Astrocyte of the hippocampus (primary cell): ENCODE measurements at regions not wholly inside any gene's neighbourhood (a gene's known extent, or its start where the extent isn't known, plus 50 kb on each side); places are given as distances from the start of the nearest gene placed in this dataset.
A peak's percentile ranks its signal among the peaks of the same experiment; 100 is the strongest.
"Not testable (repeated sequence)": the region's sequence is repeated elsewhere in the genome, so short reads cannot be mapped to it uniquely, and the experiment has no call there.

Experiments
- DNase-seq: peaks from one replicate; pipeline ENCODE4 v3.0.0; 2011; ENCODE audit warnings: low read depth, low spot score

- DNase-seq: no peak
These were observed 55.4 kb upstream of the KLF14 start for GRCh38 chr7:130789436-130789835.

GRCh38 chr7:130791746-130792145, 57.7 kb upstream of the KLF14 start:
- DNase-seq: no peak

- DNase-seq: peak; percentile 36
These were observed 60.0 kb upstream of the KLF14 start for GRCh38 chr7:130793855-130794618.

DNA sequence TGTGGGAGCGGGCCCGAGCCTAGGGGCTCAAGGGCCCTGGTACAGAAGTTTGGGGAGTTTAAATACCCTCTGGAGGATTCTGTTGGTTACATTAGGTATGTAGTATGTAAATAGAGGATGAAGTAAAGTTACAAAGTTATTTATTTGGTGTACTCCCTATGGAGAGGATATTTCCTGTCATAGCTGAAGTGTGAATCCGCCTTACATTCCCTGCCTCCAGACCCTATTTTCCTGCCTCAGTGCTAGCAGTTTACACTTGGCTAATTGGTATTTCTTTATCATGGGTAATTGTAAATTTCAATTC, 60.6 kb upstream of the KLF14 start:
- DNase-seq: no peak

DNA sequence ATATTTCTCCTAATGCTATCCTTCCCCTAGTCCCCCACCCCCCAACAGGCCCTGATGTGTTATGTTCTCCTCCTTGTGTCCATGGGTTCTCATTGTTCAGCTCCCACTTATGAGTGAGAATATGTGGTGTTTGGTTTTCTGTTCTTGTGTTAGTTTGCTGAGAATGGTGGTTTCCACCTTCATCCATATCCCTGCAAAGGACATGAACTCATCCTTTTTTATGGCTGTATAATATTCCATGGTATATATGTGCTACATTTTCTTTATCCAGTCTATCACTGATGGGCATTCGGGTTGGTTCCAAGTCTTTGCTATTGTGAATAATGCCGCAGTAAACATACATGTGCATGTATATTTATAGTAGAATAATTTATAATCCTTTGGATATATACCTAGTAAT, 62.4 kb upstream of the KLF14 start:
- DNase-seq: not testable (repeated sequence)

GRCh38 chr7:130803127-130803526, 69.1 kb upstream of the KLF14 start:
- DNase-seq: no peak

DNA sequence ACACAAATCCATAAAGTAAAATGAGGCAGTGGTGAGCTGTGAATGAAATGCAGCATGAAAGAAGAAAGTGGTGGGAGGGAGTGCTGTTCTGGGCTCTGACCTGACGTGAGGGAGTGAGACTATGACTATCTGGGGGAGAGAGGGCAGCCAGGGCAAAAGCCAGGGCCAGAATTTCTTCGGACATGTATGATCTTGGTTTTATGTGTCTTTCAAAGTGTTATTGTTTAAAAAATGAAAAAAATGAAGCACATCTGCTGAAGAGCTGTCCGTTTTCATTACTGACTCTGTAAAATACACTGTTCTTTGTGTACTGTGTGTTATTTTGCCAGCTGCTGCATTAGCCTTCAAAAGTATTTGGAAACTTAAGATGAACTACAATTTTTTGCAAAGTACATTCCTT, 70.2 kb upstream of the KLF14 start:
- DNase-seq: no peak

DNA sequence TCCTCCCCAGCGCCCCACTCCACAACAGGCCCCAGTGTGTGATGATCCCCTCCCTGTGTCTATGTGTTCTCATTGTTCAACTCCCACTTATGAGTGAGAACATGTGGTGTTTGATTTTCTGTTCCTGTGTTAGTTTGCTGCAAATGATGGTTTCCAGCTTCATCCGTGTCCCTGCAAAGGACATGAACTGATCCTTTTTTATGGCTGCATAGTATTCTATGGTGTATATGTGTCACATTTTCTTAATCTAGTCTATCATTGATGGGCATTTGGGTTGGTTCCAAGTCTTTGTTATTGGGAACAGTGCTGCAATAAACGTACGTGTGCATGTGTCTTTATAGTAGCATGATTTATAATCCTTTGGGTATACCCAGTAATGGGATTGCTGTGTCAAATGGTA, 78.8 kb upstream of the KLF14 start:
- DNase-seq: not testable (repeated sequence)

DNA sequence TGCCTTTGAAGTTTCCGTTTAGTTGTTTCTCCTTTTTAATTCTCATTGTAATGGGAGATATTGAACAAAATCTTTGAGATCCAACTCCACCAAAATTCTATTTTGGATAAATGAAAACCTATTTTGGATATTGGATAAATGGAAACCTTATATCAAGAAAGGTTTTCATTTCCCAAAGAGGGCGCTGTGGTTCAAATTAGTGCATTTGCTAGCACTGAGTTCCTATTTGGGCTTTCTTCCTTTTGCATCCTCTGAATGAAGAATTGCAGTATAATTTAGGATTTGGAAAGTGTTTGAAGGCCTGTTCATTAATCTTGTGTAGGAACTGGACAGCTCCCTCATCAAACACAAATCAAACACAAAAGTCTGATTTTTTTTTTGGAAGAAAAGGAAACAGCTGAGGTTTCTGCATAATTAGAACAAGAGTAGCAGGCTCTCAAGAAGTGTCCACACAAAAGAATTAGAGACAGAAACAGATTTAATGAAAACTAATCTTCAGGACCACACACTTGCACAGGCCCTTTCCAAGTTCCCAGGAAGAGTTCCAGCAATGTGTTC, 80.8 kb upstream of the KLF14 start:
- DNase-seq: peak; percentile 41

DNA sequence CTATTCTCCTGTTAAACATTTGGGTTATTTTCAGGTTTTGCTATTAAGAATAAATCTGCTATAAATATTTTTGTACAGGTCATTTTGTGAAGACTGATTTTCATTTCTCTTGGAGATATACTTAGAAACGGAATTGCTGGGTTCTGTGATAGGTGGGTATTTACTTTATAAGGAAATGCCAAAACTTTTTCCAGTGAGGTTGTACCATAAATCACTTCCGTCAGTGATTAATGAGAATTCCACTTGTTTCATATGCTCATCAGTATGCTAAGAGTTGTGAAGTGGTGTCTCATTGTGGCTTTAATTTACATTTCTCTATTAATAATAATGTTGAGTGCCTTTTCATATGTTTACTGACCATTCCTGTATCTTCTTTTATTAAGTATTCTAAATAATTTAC, 84.0 kb upstream of the KLF14 start:
- DNase-seq: no peak

DNA sequence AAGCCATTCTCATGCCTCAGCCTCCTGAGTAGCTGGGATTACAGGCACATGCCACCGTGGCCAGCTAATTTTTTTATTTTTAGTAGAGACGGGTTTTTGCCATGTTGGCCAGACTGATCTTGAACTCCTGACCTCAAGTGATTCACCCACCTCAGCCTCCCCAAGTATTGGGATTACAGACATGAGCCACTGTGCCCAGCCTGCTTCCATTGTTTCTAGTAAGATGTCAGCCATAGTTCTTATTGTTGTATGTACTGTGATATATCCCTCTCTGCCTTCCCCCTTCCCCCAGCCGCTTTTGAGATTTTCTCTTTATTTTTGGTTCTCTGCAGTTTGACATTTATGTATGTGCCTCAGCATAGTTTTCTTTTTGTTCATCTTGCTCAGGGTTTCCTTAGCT, 87.9 kb upstream of the KLF14 start:
- DNase-seq: peak; percentile 21

GRCh38 chr7:130822642-130823041, 88.6 kb upstream of the KLF14 start:
- no peak for DNase-seq

DNA sequence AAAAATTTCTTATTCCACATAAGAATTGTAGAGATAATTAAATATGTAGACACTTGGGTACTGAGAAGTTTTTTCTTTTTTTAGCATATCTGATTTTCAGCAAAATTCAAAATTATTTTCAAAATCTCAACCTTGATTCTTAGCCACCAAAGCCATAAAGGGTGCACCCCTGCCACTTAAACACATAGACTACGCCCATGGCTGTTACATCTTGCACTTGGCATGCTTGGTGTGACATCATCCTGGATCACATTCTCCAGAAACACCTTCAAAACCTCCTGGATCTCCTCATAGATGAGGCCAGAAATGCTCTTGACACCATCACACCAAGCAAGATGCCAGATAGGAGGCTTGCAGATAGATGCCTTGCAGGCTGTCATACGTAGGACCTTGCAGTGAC, 89.1 kb upstream of the KLF14 start:
- DNase-seq: no peak

DNA sequence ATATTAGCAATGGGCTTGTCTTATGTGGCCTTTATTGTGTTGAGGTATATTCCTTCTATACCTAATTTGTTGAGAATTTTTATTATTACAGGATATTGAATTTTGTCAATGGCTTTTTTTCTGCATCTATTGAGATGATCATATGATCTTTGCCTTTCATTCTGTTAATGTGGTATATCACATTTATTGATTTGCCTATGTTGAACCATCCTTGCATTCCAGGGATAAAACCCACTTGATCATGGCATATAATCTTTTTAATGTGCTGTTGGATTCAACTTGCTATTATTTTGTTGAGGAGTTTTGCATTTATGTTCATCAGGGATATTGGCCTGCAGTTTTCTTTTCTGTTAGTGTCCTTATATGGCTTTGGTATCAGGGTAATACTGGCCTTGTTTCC, 91.8 kb upstream of the KLF14 start:
- no peak for DNase-seq

GRCh38 chr7:130829415-130829814, 95.4 kb upstream of the KLF14 start:
- no peak for DNase-seq

GRCh38 chr7:130831322-130831721, 97.3 kb upstream of the KLF14 start:
- DNase-seq: no peak

DNA sequence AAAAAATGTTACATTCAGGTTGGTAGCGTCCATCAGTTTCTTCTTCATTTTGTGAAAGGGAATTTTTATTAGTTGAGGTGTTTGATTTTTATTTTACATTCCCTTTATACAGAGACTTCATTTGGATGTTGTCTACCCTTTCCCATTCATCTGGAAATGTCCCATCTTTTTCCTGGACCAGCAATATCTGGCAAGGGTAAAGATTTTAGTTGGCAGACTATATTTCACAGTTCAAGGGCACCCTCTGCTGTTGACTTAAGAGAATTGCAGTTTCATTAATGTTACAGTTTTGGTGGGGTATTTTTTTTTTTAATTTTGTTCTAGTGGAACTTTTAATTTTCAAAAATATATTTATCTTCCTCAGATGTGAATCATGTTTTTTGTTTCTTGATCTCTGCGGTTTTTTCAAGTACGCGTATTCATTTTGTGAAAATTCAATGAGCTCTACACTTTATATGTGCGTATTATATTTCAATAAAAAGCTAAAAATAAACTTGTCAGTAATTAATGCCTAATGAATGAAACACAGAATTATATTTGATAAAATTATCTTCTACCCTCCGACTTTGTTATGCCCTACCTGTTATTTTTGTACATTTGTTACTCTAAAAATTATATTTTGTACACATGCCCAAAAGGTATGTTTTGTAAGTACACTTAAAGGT, 97.9 kb upstream of the KLF14 start:
- peak; percentile 66 for DNase-seq

- peak; percentile 73 for DNase-seq
These were observed 104.7 kb upstream of the KLF14 start for GRCh38 chr7:130838738-130839137.

DNA sequence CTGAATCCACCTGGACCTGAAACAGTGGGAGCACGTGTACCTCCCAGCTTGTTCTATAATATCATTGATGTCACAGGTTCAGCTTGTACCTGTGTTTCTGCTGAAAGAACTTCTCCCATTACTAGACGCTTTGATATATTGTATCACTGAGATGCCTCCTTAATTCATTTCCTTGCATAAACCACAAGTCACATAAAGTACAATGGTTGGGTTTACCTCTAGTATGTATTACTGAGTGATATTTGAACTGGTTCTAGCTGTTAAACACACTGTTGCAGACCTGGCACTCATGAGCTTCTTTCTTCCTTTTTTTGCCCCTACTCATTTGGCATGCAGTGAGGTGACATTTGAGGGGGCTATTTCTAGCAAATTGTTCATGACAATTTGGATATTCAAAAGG, 106.6 kb upstream of the KLF14 start:
- no peak for DNase-seq

DNA sequence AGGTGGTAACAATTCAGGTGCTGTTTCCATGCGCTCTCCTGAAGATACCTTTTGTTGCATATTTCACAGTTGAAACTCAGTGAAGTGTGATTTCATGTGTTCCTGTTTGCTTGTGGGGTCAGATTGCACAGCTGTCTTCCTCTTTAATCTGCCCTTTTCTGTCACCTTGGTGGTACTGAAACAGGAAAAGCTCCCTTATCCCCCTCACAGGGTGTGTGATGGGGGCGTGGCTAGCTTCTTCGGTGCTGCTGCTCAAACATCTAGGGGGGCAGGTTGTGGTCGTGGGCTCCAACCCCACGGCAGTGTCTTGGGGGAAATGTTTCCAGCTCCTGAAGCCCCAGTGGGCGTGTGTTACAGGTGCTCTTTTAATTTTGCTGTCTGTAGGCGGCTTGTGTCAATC, 107.4 kb upstream of the KLF14 start:
- DNase-seq: no peak

GRCh38 chr7:130843703-130844102, 109.7 kb upstream of the KLF14 start:
- no peak for DNase-seq

DNA sequence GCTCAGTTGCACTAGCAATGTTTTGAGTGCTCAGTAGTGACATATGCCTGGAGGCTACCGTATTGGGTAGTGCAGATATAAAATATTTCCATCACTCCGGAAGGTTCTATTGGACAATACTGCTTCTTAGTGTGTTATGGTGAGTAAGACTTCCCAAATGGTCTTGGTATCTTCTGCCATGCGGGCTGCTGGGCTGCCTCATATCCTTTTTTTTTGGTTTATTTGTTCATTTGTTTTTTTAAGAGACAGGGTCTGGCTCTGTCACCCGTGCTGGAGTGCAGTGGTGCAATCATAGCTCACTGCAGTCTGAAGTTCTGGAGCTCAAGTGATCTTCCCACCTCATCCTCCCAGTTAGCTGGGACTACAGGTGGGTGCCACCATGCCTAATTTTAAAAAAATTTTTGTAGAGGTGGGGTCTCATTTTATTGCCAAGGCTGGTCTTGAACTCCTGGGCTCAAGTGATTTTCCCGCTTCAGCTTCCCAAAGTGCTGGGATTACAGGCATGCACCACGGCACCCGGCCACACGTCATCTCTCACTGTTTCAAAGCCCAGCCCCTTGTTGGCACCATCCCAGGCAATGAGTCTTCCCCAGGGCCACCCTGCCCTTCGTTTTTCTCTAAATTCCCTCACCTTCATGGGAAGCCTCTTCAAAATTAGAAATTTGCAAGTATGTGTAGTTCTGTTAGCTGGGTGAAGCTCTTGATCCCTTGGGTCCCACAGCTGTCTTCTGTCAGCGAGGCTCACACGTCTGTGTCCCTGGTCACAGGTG, 111.0 kb upstream of the KLF14 start:
- peak; percentile 58 for DNase-seq
